Subcutaneous abdominal adipose tissue (tissue), 5 donors: ENCODE measurements at regions not wholly inside any gene's neighbourhood (a gene's known extent, or its start where the extent isn't known, plus 50 kb on each side); places are given as distances from the start of the nearest gene placed in this dataset.

Experiments
- H3K27ac ChIP-seq: one replicate; pipeline ENCODE4 v1.7.0; 2013; ENCODE audit warnings: low read depth, mild to moderate bottlenecking, inconsistent platforms, low read length, moderate library complexity
- H3K27me3 ChIP-seq, 5 donors: one replicate each; pipeline ENCODE4 v1.7.0; 2013; ENCODE audit warnings: low read length in 5 of 5, inconsistent platforms in 1 of 5; ENCODE audit not compliant: control insufficient read depth in 5 of 5, insufficient read depth in 4 of 5
- H3K36me3 ChIP-seq, 5 donors: one replicate each; pipeline ENCODE4 v1.7.0; 2013; ENCODE audit warnings: low read length in 5 of 5; ENCODE audit not compliant: control insufficient read depth in 5 of 5, insufficient read depth in 5 of 5
- H3K4me1 ChIP-seq, 5 donors: one replicate each; pipeline ENCODE4 v1.7.0; 2013; ENCODE audit warnings: low read length in 5 of 5, mild to moderate bottlenecking in 3 of 5, moderate library complexity in 1 of 5; ENCODE audit not compliant: control insufficient read depth in 5 of 5, insufficient read depth in 5 of 5
- H3K4me3 ChIP-seq, 5 donors: one replicate each; pipeline ENCODE4 v1.7.0; 2013; ENCODE audit warnings: low read length in 5 of 5, low read depth in 1 of 5
- H3K9ac ChIP-seq, 5 donors: one replicate each; pipeline ENCODE4 v1.7.0; 2013; ENCODE audit warnings: low read length in 5 of 5, mild to moderate bottlenecking in 4 of 5, moderate library complexity in 3 of 5
- H3K9me3 ChIP-seq, 5 donors: one replicate each; pipeline ENCODE4 v1.7.0; 2013; ENCODE audit warnings: low read length in 5 of 5; ENCODE audit not compliant: control insufficient read depth in 5 of 5
- donor health status: healthy.
- donor health status: healthy.
- donor health status: healthy.
- donor health status: healthy.
- donor health status: healthy.

DNA sequence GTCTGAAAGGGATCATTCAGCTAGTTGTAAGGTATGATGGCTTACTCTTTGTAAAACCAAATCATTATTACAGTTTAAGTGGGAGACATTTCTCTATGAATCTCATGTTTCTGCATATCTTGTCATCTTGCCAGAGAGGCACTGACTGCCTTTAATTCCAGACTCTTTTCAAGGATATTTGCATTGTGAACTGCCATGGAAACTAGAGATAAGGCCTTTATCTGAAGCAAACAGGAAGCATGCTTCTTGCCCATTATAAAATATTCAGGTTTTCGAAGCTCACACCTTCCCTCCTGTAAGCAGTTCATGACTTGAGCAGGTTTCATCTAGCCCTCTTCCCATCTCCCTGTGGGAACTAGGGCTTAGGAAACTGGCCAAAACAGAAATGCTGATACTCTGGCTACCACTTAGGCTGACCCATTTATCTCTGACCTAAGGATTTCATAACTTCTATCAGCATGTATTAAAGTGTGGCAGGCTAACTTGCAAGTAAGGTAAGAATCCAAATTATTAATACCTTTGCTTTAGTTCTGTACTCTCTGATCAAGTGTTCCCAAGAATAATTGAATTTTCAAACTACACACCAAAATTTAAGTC, 326.6 kb upstream of the ALCAM start:
- no peak overlapping the region for H3K9ac ChIP-seq
- no peaks in the 10 kb centered on the region for H3K36me3 ChIP-seq
- no peaks in the 10 kb centered on the region for H3K27me3 ChIP-seq
- H3K27ac ChIP-seq, result no peak overlapping the region
- no peaks in the 10 kb centered on the region for H3K4me1 ChIP-seq
- no peak overlapping the region for H3K4me3 ChIP-seq
- H3K9me3 ChIP-seq, result no peaks in the 10 kb centered on the region

DNA sequence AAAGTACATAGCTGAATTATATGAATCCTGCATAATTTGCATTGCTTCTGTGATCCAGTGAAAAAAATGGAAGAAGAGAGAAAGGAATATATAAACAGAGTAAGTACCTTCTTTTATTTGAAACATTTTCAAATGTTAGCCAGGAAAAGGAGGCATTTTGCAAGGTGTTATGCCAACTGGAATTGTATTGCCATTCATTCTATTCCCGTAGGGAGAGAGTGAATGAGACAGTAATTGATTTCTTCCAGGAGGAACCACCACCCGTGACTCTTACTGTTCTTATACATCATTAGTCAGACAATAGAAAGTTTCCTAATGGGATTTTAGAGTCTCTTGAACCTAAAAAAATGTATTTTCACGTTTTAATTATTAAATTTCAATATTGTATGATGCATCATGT, 324.1 kb upstream of the ALCAM start:
- H3K9me3 ChIP-seq, result no peaks in the 10 kb centered on the region
- H3K4me3 ChIP-seq, result no peak overlapping the region
- H3K4me1 ChIP-seq, result no peaks in the 10 kb centered on the region
- no peaks in the 10 kb centered on the region for H3K27me3 ChIP-seq
- H3K9ac ChIP-seq, result no peak overlapping the region
- no peak overlapping the region for H3K27ac ChIP-seq
- H3K36me3 ChIP-seq, result no peaks in the 10 kb centered on the region

DNA sequence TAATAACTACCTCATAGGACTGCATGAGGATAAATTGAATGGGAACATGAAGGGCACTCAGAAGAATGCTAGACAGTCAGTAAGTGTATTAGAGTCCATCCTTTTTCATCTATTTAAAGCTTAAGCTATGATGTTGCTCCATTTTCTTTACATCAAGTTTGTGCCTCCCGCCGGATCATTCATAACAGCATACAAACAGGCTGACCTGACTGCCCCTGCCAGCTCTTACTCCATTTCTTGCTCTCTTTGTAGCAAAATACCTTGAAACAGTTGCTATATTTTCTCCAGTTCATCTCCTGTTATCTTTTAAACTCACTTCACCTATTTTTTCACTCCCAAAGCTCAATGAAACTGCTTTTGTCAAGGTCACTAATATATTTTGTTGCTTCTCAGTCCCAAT, 315.6 kb upstream of the ALCAM start:
- Histone ChIP-seq H3K9me3 (no peaks in the 10 kb centered on the region), H3K9ac (no peak overlapping the region), H3K27me3 (no peaks in the 10 kb centered on the region), H3K4me3 (no peak overlapping the region), H3K27ac (no peak overlapping the region), H3K36me3 (no peaks in the 10 kb centered on the region), H3K4me1 (no peaks in the 10 kb centered on the region)

DNA sequence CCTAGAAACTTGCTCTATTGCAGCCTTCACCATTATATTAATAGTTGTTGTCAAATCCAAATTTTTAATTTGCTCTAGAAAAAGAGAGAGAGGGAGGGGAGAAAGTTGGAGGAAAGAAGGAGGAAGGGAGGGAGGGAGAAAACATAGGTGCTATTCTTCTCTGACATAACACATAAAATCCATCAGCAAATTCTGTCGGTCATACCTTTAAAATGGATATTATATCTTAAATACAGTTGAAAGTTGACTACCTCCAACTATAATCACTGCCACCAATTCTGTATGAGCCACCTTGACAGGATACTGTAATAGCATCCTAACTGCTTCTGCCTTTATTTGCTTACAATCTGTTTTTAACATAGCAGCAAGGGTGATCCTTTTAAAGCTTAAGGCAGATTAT, 314.7 kb upstream of the ALCAM start:
- Histone ChIP-seq H3K4me1 (no peaks in the 10 kb centered on the region), H3K9me3 (no peaks in the 10 kb centered on the region), H3K36me3 (no peaks in the 10 kb centered on the region), H3K27ac (no peak overlapping the region), H3K4me3 (no peak overlapping the region), H3K27me3 (no peaks in the 10 kb centered on the region), H3K9ac (no peak overlapping the region)

DNA sequence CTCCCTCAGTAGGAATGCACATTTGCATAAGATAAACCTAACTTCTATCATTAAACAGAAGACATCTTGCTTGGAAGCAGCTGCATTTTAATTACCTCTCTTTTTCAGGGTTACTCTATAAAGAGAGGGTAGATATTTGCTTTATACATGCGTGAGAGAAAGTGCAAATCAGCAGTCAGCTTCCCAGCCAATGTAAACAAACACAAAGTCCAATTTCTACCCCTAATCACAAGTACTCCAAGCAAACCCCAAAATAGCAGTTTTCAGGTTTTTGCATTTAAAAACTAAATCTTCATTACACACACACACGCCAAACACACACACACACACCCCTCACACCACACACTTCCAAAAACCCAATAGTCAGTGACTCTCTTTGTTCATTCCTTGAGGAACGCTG, 303.9 kb upstream of the ALCAM start:
- no peak overlapping the region for H3K27ac ChIP-seq
- no peak overlapping the region for H3K9ac ChIP-seq
- no peaks in the 10 kb centered on the region for H3K4me1 ChIP-seq
- no peak overlapping the region for H3K4me3 ChIP-seq
- H3K36me3 ChIP-seq, result no peaks in the 10 kb centered on the region
- H3K27me3 ChIP-seq, result no peaks in the 10 kb centered on the region
- no peaks in the 10 kb centered on the region for H3K9me3 ChIP-seq

- H3K4me1 ChIP-seq, result no peaks in the 10 kb centered on the region
- no peak overlapping the region for H3K27ac ChIP-seq
- H3K9ac ChIP-seq, result no peak overlapping the region
- H3K9me3 ChIP-seq, result peaks cover 0 to 2% (median 0%) of the 10 kb centered on the region in 5 donors
- no peak overlapping the region for H3K4me3 ChIP-seq
- H3K27me3 ChIP-seq, result no peaks in the 10 kb centered on the region
- H3K36me3 ChIP-seq, result no peaks in the 10 kb centered on the region
Measured at GRCh38 chr3:105065895-105066839, 300.5 kb upstream of the ALCAM start.

GRCh38 chr3:105067361-105067760, 299.3 kb upstream of the ALCAM start:
- no peak overlapping the region for H3K9ac ChIP-seq
- H3K9me3 ChIP-seq, result peaks cover 0 to 2% (median 0%) of the 10 kb centered on the region in 5 donors

GRCh38 chr3:105077060-105077822, 289.5 kb upstream of the ALCAM start:
- no peaks in the 10 kb centered on the region for H3K4me1 ChIP-seq
- no peak overlapping the region for H3K27ac ChIP-seq
- no peaks in the 10 kb centered on the region for H3K36me3 ChIP-seq
- H3K27me3 ChIP-seq, result no peaks in the 10 kb centered on the region
- no peak overlapping the region for H3K9ac ChIP-seq
- H3K4me3 ChIP-seq, result no peak overlapping the region
- no peaks in the 10 kb centered on the region for H3K9me3 ChIP-seq

More at GRCh38 chr3:105067361-105067760, 299.3 kb upstream of the ALCAM start:
- H3K27ac ChIP-seq, result no peak overlapping the region
- no peaks in the 10 kb centered on the region for H3K4me1 ChIP-seq
- H3K27me3 ChIP-seq, result no peaks in the 10 kb centered on the region
- no peaks in the 10 kb centered on the region for H3K36me3 ChIP-seq
- no peak overlapping the region for H3K4me3 ChIP-seq

- no peaks in the 10 kb centered on the region for H3K4me1 ChIP-seq
- H3K27ac ChIP-seq, result no peak overlapping the region
- no peaks in the 10 kb centered on the region for H3K36me3 ChIP-seq
- no peak overlapping the region for H3K4me3 ChIP-seq
- H3K9me3 ChIP-seq, result no peaks in the 10 kb centered on the region
- H3K27me3 ChIP-seq, result no peaks in the 10 kb centered on the region
- H3K9ac ChIP-seq, result no peak overlapping the region
Measured at GRCh38 chr3:105083945-105084344, 282.8 kb upstream of the ALCAM start.

- H3K4me3 ChIP-seq, result no peak overlapping the region
Measured at GRCh38 chr3:105085506-105085905, 281.2 kb upstream of the ALCAM start.

More at GRCh38 chr3:105085506-105085905, 281.2 kb upstream of the ALCAM start:
- H3K36me3 ChIP-seq, result no peaks in the 10 kb centered on the region
- no peaks in the 10 kb centered on the region for H3K27me3 ChIP-seq
- no peaks in the 10 kb centered on the region for H3K9me3 ChIP-seq
- H3K27ac ChIP-seq, result no peak overlapping the region
- no peak overlapping the region for H3K9ac ChIP-seq
- H3K4me1 ChIP-seq, result no peaks in the 10 kb centered on the region
